ENCODE measurements at regions not wholly inside any gene's neighbourhood (a gene's known extent, or its start where the extent isn't known, plus 50 kb on each side); places are given as distances from the start of the nearest gene placed in this dataset.
A peak's percentile ranks its signal among the peaks of the same experiment; 100 is the strongest.
"Not testable (repeated sequence)": the region's sequence is repeated elsewhere in the genome, so short reads cannot be mapped to it uniquely, and the experiment has no call there.

DNA sequence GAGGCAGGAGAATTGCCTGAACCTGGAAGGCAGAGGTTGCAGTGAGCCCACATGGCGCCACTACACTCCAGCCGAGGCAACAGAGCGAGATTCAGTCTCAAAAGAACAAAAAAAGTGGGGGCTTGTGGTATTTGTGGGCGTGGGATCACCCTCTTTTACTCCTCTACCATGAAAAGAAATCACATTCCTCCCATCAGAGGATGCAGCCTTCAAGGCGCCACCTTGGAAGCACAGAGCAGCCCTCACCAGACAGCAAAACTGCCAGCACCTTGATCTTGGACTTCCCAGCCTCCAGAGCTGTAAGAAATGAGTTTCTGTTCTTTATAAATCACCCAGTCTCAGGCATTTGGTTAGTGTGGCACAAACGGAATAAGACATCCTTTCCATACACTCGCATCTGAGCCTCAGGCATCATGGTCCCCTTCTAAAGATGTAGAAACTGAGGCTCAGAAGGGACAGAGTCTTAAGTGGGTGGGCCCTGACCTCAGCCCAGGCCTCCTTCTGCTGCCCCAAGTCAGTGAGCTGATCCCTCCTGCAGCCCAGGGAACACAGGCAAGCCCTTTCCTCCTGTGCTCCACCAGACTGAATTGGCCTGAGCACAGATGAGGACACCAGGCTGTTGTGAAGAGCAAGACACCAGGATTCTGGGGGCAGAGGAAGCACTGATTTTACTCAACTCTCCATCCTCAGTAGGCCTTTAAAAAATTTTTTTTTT lies 201.7 kb upstream of the LINGO1 start:
- 90 to 95% (median 92%) methylated on average over 7 of the region's 7 CpGs for WGBS, 4 donors
- Histone ChIP-seq H3K4me3 (no peak overlapping the region), H3K36me3 (no peaks in the 10 kb centered on the region), H3K9me3 (no peaks in the 10 kb centered on the region), H3K27ac (no peak overlapping the region), H3K27me3 (peaks cover 0 to 23% (median 3%) of the 10 kb centered on the region in 9 donors), H3K4me1 (no peaks in the 10 kb centered on the region)
- intact Hi-C loops (cut with DNase I), result loop anchor here in 1 of 10 donors (10.0 kb wide), 1 partner anchor 730 kb away; no protein-coding TSS in a partner anchor
- ATAC-seq, result no peak
- DNase-seq, result peak in 1 of 5 donors; percentile 4
- TF ChIP-seq, protein P1, sequence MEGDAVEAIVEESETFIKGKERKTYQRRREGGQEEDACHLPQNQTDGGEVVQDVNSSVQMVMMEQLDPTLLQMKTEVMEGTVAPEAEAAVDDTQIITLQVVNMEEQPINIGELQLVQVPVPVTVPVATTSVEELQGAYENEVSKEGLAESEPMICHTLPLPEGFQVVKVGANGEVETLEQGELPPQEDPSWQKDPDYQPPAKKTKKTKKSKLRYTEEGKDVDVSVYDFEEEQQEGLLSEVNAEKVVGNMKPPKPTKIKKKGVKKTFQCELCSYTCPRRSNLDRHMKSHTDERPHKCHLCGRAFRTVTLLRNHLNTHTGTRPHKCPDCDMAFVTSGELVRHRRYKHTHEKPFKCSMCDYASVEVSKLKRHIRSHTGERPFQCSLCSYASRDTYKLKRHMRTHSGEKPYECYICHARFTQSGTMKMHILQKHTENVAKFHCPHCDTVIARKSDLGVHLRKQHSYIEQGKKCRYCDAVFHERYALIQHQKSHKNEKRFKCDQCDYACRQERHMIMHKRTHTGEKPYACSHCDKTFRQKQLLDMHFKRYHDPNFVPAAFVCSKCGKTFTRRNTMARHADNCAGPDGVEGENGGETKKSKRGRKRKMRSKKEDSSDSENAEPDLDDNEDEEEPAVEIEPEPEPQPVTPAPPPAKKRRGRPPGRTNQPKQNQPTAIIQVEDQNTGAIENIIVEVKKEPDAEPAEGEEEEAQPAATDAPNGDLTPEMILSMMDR (IDR thresholded peaks at IDR 0.05), result no peak
- no peak for TF ChIP-seq POLR2A (IDR thresholded peaks at IDR 0.05)

DNA sequence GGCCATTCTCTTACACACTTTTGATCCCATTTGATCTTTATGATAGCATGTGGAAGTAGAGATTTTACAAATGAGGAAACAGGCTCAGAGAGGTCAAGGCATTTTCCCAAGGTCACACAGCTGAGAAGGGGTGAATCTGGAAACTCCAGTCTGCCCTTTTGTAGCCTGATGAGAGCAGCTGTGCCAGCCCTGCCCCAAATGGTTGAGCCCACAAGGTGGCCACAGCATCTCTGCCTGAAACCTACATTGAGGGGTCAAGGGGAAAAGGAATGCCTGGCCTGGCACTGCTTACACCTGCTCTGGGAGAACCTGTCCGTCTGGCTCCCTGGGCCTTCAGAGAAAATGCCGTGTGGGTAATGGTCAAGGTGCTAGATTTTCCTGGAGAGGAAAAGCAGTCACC lies 200.2 kb upstream of the LINGO1 start:
- H3K9me3 ChIP-seq, result no peaks in the 10 kb centered on the region
- H3K4me3 ChIP-seq, result no peak overlapping the region
- TF ChIP-seq, protein P1 (IDR thresholded peaks at IDR 0.05), result no peak
- no peak for TF ChIP-seq POLR2A (IDR thresholded peaks at IDR 0.05)
- H3K27me3 ChIP-seq, result peaks cover 0 to 13% (median 0%) of the 10 kb centered on the region in 9 donors
- H3K4me1 ChIP-seq, result no peaks in the 10 kb centered on the region
- H3K36me3 ChIP-seq, result no peaks in the 10 kb centered on the region
- intact Hi-C loops (cut with DNase I), result loop anchor here in 1 of 10 donors (10.0 kb wide), 1 partner anchor 728 kb away; no protein-coding TSS in a partner anchor
- ATAC-seq (no peak), DNase-seq (peak in 1 of 5 donors; percentile 30)
- no peak overlapping the region for H3K27ac ChIP-seq
- 82 to 86% (median 84%) methylated on average over 2 of the region's 2 CpGs for WGBS, 4 donors

DNA sequence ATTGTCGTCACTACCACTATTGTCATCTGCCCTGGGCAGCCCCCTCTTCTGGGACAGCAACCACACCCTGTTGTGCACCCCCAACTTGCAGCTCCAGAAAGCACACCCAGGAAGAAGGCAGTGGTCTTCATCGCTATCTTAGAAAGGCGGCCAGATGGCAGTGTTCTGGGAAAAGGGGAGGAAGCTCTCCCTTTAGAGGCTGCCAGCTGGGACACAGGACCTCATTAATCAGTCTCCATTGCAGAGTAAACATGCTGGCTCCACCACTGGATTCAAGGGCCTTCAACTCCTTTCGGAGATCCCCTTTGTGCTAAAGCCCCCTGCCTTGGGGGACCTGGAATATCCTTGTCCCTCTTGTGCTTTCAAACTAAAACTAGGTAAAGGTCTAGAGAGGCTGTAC lies 199.3 kb upstream of the LINGO1 start:
- no peak overlapping the region for H3K27ac ChIP-seq
- intact Hi-C loops (cut with DNase I), result loop anchor here in 1 of 10 donors (10.0 kb wide), 1 partner anchor 727 kb away; no protein-coding TSS in a partner anchor
- 72 to 86% (median 74%) methylated on average over 4 of the region's 4 CpGs for WGBS, 4 donors
- no peaks in the 10 kb centered on the region for H3K4me1 ChIP-seq
- H3K36me3 ChIP-seq, result no peaks in the 10 kb centered on the region
- no peak overlapping the region for H3K4me3 ChIP-seq
- H3K9me3 ChIP-seq, result no peaks in the 10 kb centered on the region
- peaks cover 0 to 13% (median 0%) of the 10 kb centered on the region in 9 donors for H3K27me3 ChIP-seq
- TF ChIP-seq, protein P1 (IDR thresholded peaks at IDR 0.05), result no peak
- no peak for TF ChIP-seq POLR2A (IDR thresholded peaks at IDR 0.05)
- DNase-seq (no peak), ATAC-seq (no peak)

DNA sequence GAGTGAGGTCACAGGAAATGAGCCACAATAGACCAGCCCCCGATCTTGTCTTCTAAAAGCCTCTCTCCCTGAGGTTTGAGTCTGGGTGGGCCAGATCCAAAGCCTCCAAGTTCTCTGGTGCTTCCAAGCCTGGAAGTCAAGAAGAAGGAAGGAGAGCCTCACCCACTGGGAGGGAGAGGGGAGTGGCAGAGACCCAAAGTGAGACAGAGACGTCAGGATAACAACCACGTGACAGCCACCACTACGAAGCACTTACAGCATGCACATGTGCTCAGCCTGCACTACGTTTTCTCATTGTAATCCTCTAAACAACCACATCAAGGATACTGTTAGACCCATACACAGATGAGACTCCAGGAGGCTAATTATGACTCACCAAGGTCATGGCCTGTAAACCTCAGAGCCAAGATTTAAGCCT lies 197.3 kb upstream of the LINGO1 start:
- Histone ChIP-seq H3K27me3 (peaks cover 0 to 7% (median 0%) of the 10 kb centered on the region in 9 donors), H3K4me3 (no peak overlapping the region), H3K4me1 (no peaks in the 10 kb centered on the region), H3K9me3 (no peaks in the 10 kb centered on the region), H3K36me3 (no peaks in the 10 kb centered on the region), H3K27ac (no peak overlapping the region)
- ATAC-seq, result no peak
- no peak for TF ChIP-seq POLR2A (IDR thresholded peaks at IDR 0.05)
- TF ChIP-seq, protein P1 (IDR thresholded peaks at IDR 0.05), result no peak
- intact Hi-C loops (cut with DNase I), result loop anchor here in 1 of 10 donors (10.0 kb wide), 1 partner anchor 725 kb away; no protein-coding TSS in a partner anchor
- peak in 1 of 5 donors; percentile 10 for DNase-seq
- WGBS, 4 donors, result 37 to 41% (median 39%) methylated on average over 5 of the region's 5 CpGs

DNA sequence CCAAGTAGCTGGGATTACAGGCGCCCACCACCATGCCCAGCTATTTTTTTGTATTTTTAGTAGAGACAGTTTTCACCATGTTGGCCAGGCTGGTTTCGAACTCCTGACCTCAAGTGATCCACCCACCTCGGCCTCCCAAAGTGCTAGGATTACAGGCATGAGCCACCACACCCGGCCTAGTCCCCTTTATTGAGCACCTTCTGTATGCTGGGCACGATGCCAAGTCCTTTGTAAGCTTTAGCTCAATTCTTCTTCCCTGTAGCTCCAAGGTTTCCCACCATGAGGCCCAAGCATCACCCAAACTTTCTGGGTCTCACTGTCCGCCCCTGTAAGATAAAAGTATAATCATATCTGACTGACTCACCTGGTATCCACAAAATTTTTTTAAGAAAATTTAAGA lies 196.6 kb upstream of the LINGO1 start:
- intact Hi-C loops (cut with DNase I), result loop anchor here in 1 of 10 donors (10.0 kb wide), 1 partner anchor 165 kb away; no protein-coding TSS in a partner anchor
- 87 to 93% (median 92%) methylated on average over 6 of the region's 6 CpGs for WGBS, 4 donors
- not testable (repeated sequence) for H3K9me3 ChIP-seq, H3K4me1 ChIP-seq, H3K4me3 ChIP-seq, H3K36me3 ChIP-seq, DNase-seq, ATAC-seq, H3K27ac ChIP-seq, H3K27me3 ChIP-seq

All from heart left ventricle (tissue), 16 donors.